ENCODE measurements at regions not wholly inside any gene's neighbourhood (a gene's known extent, or its start where the extent isn't known, plus 50 kb on each side); places are given as distances from the start of the nearest gene placed in this dataset.

GRCh38 chr2:14977021-14977420 lies 344.5 kb downstream of the LRATD1 start:
- H4K20me1 ChIP-seq (ENCODE audit: insufficient read depth, low read length) = no peaks in the 10 kb centered on the region
- H3K36me3 ChIP-seq (ENCODE audit: insufficient read depth, low read length) = no peaks in the 10 kb centered on the region
- no peak for TF ChIP-seq CTCF (IDR thresholded peaks at IDR 0.05; ENCODE audit: borderline replicate concordance, extremely low read depth, low read length, poor library complexity, severe bottlenecking)
- no peak for TF ChIP-seq EZH2 (IDR thresholded peaks at IDR 0.05; ENCODE audit: borderline replicate concordance, low read depth, low read length, severe bottlenecking)
- no peak overlapping the region for H2AFZ ChIP-seq (ENCODE audit: low read depth, low read length)
- H3K79me2 ChIP-seq (ENCODE audit: insufficient read depth, low read length) = no peaks in the 10 kb centered on the region
- H3K4me2 ChIP-seq (ENCODE audit: insufficient read depth, low read length) = no peak overlapping the region
- no peak overlapping the region for H3K27ac ChIP-seq (ENCODE audit: low read length)
- H3K27me3 ChIP-seq (ENCODE audit: insufficient read depth, low read length, poor library complexity) = no peaks in the 10 kb centered on the region
- DNase-seq (no peak), ATAC-seq (ENCODE audit: insufficient read depth, low read depth) (no peak)
- H3K9me3 ChIP-seq (ENCODE audit: insufficient read depth, low read length, severe bottlenecking) = no peaks in the 10 kb centered on the region
- no peak overlapping the region for H3K4me3 ChIP-seq (ENCODE audit: low read depth in 1 of 2, low read length in 2 of 2)
- H3K9ac ChIP-seq (ENCODE audit: low read depth, low read length) = no peak overlapping the region
- H3K4me1 ChIP-seq (ENCODE audit: insufficient read depth, low read length) = no peaks in the 10 kb centered on the region

GRCh38 chr2:14978845-14979244 lies 346.3 kb downstream of the LRATD1 start:
- DNase-seq = no peak
- Histone ChIP-seq H3K9me3 (ENCODE audit: insufficient read depth, low read length, severe bottlenecking) (no peaks in the 10 kb centered on the region), H3K36me3 (ENCODE audit: insufficient read depth, low read length) (no peaks in the 10 kb centered on the region), H3K4me1 (ENCODE audit: insufficient read depth, low read length) (no peaks in the 10 kb centered on the region), H3K79me2 (ENCODE audit: insufficient read depth, low read length) (no peaks in the 10 kb centered on the region), H3K9ac (ENCODE audit: low read depth, low read length) (no peak overlapping the region), H2AFZ (ENCODE audit: low read depth, low read length) (no peak overlapping the region), H3K27me3 (ENCODE audit: insufficient read depth, low read length, poor library complexity) (no peaks in the 10 kb centered on the region), H4K20me1 (ENCODE audit: insufficient read depth, low read length) (no peaks in the 10 kb centered on the region), H3K4me3 (ENCODE audit: low read depth in 1 of 2, low read length in 2 of 2) (no peak overlapping the region), H3K27ac (ENCODE audit: low read length) (no peak overlapping the region), H3K4me2 (ENCODE audit: insufficient read depth, low read length) (no peak overlapping the region)
- ATAC-seq (ENCODE audit: insufficient read depth, low read depth) = no peak
- TF ChIP-seq EZH2 (IDR thresholded peaks at IDR 0.05; ENCODE audit: borderline replicate concordance, low read depth, low read length, severe bottlenecking) = no peak
- TF ChIP-seq CTCF (IDR thresholded peaks at IDR 0.05; ENCODE audit: borderline replicate concordance, extremely low read depth, low read length, poor library complexity, severe bottlenecking) = no peak

GRCh38 chr2:14982790-14983189 lies 350.3 kb downstream of the LRATD1 start:
- Histone ChIP-seq H4K20me1 (ENCODE audit: insufficient read depth, low read length) (no peaks in the 10 kb centered on the region), H3K36me3 (ENCODE audit: insufficient read depth, low read length) (no peaks in the 10 kb centered on the region), H3K4me3 (ENCODE audit: low read depth in 1 of 2, low read length in 2 of 2) (no peak overlapping the region), H3K27me3 (ENCODE audit: insufficient read depth, low read length, poor library complexity) (no peaks in the 10 kb centered on the region), H3K27ac (ENCODE audit: low read length) (no peak overlapping the region), H3K4me2 (ENCODE audit: insufficient read depth, low read length) (no peak overlapping the region), H3K9ac (ENCODE audit: low read depth, low read length) (no peak overlapping the region), H3K79me2 (ENCODE audit: insufficient read depth, low read length) (no peaks in the 10 kb centered on the region), H2AFZ (ENCODE audit: low read depth, low read length) (no peak overlapping the region), H3K9me3 (ENCODE audit: insufficient read depth, low read length, severe bottlenecking) (no peaks in the 10 kb centered on the region), H3K4me1 (ENCODE audit: insufficient read depth, low read length) (no peaks in the 10 kb centered on the region)
- no peak for DNase-seq
- no peak for ATAC-seq (ENCODE audit: insufficient read depth, low read depth)
- no peak for TF ChIP-seq EZH2 (IDR thresholded peaks at IDR 0.05; ENCODE audit: borderline replicate concordance, low read depth, low read length, severe bottlenecking)
- TF ChIP-seq CTCF (IDR thresholded peaks at IDR 0.05; ENCODE audit: borderline replicate concordance, extremely low read depth, low read length, poor library complexity, severe bottlenecking) = no peak

GRCh38 chr2:14988600-14988999 lies 356.1 kb downstream of the LRATD1 start:
- ATAC-seq (ENCODE audit: insufficient read depth, low read depth) (no peak), DNase-seq (no peak)
- H3K27me3 ChIP-seq (ENCODE audit: insufficient read depth, low read length, poor library complexity) = no peaks in the 10 kb centered on the region

More at GRCh38 chr2:14988600-14988999, 356.1 kb downstream of the LRATD1 start:
- Histone ChIP-seq H3K27ac (ENCODE audit: low read length) (no peak overlapping the region), H3K36me3 (ENCODE audit: insufficient read depth, low read length) (no peaks in the 10 kb centered on the region), H3K4me3 (ENCODE audit: low read depth in 1 of 2, low read length in 2 of 2) (no peak overlapping the region), H3K4me2 (ENCODE audit: insufficient read depth, low read length) (no peak overlapping the region), H4K20me1 (ENCODE audit: insufficient read depth, low read length) (no peaks in the 10 kb centered on the region), H3K79me2 (ENCODE audit: insufficient read depth, low read length) (no peaks in the 10 kb centered on the region), H2AFZ (ENCODE audit: low read depth, low read length) (no peak overlapping the region), H3K4me1 (ENCODE audit: insufficient read depth, low read length) (no peaks in the 10 kb centered on the region), H3K9me3 (ENCODE audit: insufficient read depth, low read length, severe bottlenecking) (no peaks in the 10 kb centered on the region), H3K9ac (ENCODE audit: low read depth, low read length) (no peak overlapping the region)
- TF ChIP-seq CTCF (IDR thresholded peaks at IDR 0.05; ENCODE audit: borderline replicate concordance, extremely low read depth, low read length, poor library complexity, severe bottlenecking) (no peak), EZH2 (IDR thresholded peaks at IDR 0.05; ENCODE audit: borderline replicate concordance, low read depth, low read length, severe bottlenecking) (no peak)
